ENCODE measurements at regions not wholly inside any gene's neighbourhood (a gene's known extent, or its start where the extent isn't known, plus 50 kb on each side); places are given as distances from the start of the nearest gene placed in this dataset.

GRCh38 chr2:67221266-67221665 is 175.9 kb upstream of the ETAA1 start:
- no peak overlapping the region for H3K27ac ChIP-seq
- no peak for TF ChIP-seq CTCF (IDR thresholded peaks at IDR 0.05)
- no peaks in the 10 kb centered on the region for H3K79me2 ChIP-seq
- H3K9ac ChIP-seq: no peak overlapping the region
- no peak overlapping the region for H3K4me2 ChIP-seq (ENCODE audit: low read length)
- no peaks in the 10 kb centered on the region for H3K27me3 ChIP-seq (ENCODE audit: control insufficient read depth, insufficient read depth, low read length)
- H3K4me3 ChIP-seq (ENCODE audit: low read depth, low read length): no peak overlapping the region
- H3K9me3 ChIP-seq (ENCODE audit: control insufficient read depth, low read length): no peaks in the 10 kb centered on the region
- H3K4me1 ChIP-seq: no peaks in the 10 kb centered on the region
- no peaks in the 10 kb centered on the region for H3K36me3 ChIP-seq (ENCODE audit: control insufficient read depth, insufficient read depth, low read length)
- no peak overlapping the region for H2AFZ ChIP-seq

- H3K4me2 ChIP-seq (ENCODE audit: low read length): no peak overlapping the region
- H3K9me3 ChIP-seq (ENCODE audit: control insufficient read depth, low read length): no peaks in the 10 kb centered on the region
- no peaks in the 10 kb centered on the region for H3K36me3 ChIP-seq (ENCODE audit: control insufficient read depth, insufficient read depth, low read length)
- H3K4me3 ChIP-seq (ENCODE audit: low read depth, low read length): no peak overlapping the region
- no peak for TF ChIP-seq CTCF (IDR thresholded peaks at IDR 0.05)
- no peak overlapping the region for H3K9ac ChIP-seq
- H3K27ac ChIP-seq: no peak overlapping the region
- no peaks in the 10 kb centered on the region for H3K4me1 ChIP-seq
- H3K79me2 ChIP-seq: no peaks in the 10 kb centered on the region
- no peak overlapping the region for H2AFZ ChIP-seq
- H3K27me3 ChIP-seq (ENCODE audit: control insufficient read depth, insufficient read depth, low read length): no peaks in the 10 kb centered on the region
Measured at GRCh38 chr2:67225287-67225973, 171.7 kb upstream of the ETAA1 start.

GRCh38 chr2:67229706-67230105 is 167.4 kb upstream of the ETAA1 start:
- no peak overlapping the region for H3K27ac ChIP-seq
- no peak for TF ChIP-seq CTCF (IDR thresholded peaks at IDR 0.05)
- H3K4me2 ChIP-seq (ENCODE audit: low read length): no peak overlapping the region
- H3K9me3 ChIP-seq (ENCODE audit: control insufficient read depth, low read length): no peaks in the 10 kb centered on the region
- H3K4me3 ChIP-seq (ENCODE audit: low read depth, low read length): no peak overlapping the region
- H3K27me3 ChIP-seq (ENCODE audit: control insufficient read depth, insufficient read depth, low read length): no peaks in the 10 kb centered on the region
- H2AFZ ChIP-seq: no peak overlapping the region
- no peaks in the 10 kb centered on the region for H3K79me2 ChIP-seq
- no peaks in the 10 kb centered on the region for H3K4me1 ChIP-seq
- H3K36me3 ChIP-seq (ENCODE audit: control insufficient read depth, insufficient read depth, low read length): no peaks in the 10 kb centered on the region
- no peak overlapping the region for H3K9ac ChIP-seq

- no peak for TF ChIP-seq CTCF (IDR thresholded peaks at IDR 0.05)
- Histone ChIP-seq H3K4me1 (no peaks in the 10 kb centered on the region), H3K79me2 (no peaks in the 10 kb centered on the region), H3K9me3 (ENCODE audit: control insufficient read depth, low read length) (no peaks in the 10 kb centered on the region), H3K4me2 (ENCODE audit: low read length) (no peak overlapping the region), H3K4me3 (ENCODE audit: low read depth, low read length) (no peak overlapping the region), H3K9ac (no peak overlapping the region), H3K27me3 (ENCODE audit: control insufficient read depth, insufficient read depth, low read length) (no peaks in the 10 kb centered on the region), H2AFZ (no peak overlapping the region), H3K36me3 (ENCODE audit: control insufficient read depth, insufficient read depth, low read length) (no peaks in the 10 kb centered on the region), H3K27ac (no peak overlapping the region)
Measured at GRCh38 chr2:67232936-67233335, 164.2 kb upstream of the ETAA1 start.

GRCh38 chr2:67234440-67234839 is 162.7 kb upstream of the ETAA1 start:
- H3K79me2 ChIP-seq: no peaks in the 10 kb centered on the region
- H3K4me1 ChIP-seq: no peaks in the 10 kb centered on the region
- no peak for TF ChIP-seq CTCF (IDR thresholded peaks at IDR 0.05)
- no peak overlapping the region for H3K4me2 ChIP-seq (ENCODE audit: low read length)
- no peak overlapping the region for H3K27ac ChIP-seq
- no peaks in the 10 kb centered on the region for H3K9me3 ChIP-seq (ENCODE audit: control insufficient read depth, low read length)
- H3K9ac ChIP-seq: no peak overlapping the region
- H3K36me3 ChIP-seq (ENCODE audit: control insufficient read depth, insufficient read depth, low read length): no peaks in the 10 kb centered on the region
- no peak overlapping the region for H2AFZ ChIP-seq
- no peaks in the 10 kb centered on the region for H3K27me3 ChIP-seq (ENCODE audit: control insufficient read depth, insufficient read depth, low read length)
- H3K4me3 ChIP-seq (ENCODE audit: low read depth, low read length): no peak overlapping the region
